ENCODE measurements at regions not wholly inside any gene's neighbourhood (a gene's known extent, or its start where the extent isn't known, plus 50 kb on each side); places are given as distances from the start of the nearest gene placed in this dataset.
"Not testable (repeated sequence)": the region's sequence is repeated elsewhere in the genome, so short reads cannot be mapped to it uniquely, and the experiment has no call there.

GRCh38 chr9:78985084-78985738 lies 586.6 kb upstream of the TLE4 start:
- peak; percentile 33 for DNase-seq

- DNase-seq, result no peak
Measured at GRCh38 chr9:78986446-78986845, 585.3 kb upstream of the TLE4 start.

GRCh38 chr9:78989031-78989658 lies 582.6 kb upstream of the TLE4 start:
- no peak for DNase-seq

- DNase-seq, result no peak
Measured at GRCh38 chr9:78994471-78994870, 577.3 kb upstream of the TLE4 start.

- not testable (repeated sequence) for DNase-seq
Measured at GRCh38 chr9:78994974-78995373, 576.8 kb upstream of the TLE4 start.

- DNase-seq, result no peak
Measured at GRCh38 chr9:78997296-78997695, 574.5 kb upstream of the TLE4 start.

GRCh38 chr9:79000230-79001002 lies 571.3 kb upstream of the TLE4 start:
- no peak for DNase-seq

GRCh38 chr9:79001012-79001411 lies 570.8 kb upstream of the TLE4 start:
- no peak for DNase-seq

- DNase-seq, result no peak
Measured at GRCh38 chr9:79003514-79003913, 568.3 kb upstream of the TLE4 start.

- no peak for DNase-seq
Measured at GRCh38 chr9:79004032-79004431, 567.7 kb upstream of the TLE4 start.

GRCh38 chr9:79006546-79006945 lies 565.2 kb upstream of the TLE4 start:
- DNase-seq, result no peak

- DNase-seq, result no peak
Measured at GRCh38 chr9:79007701-79008483, 563.9 kb upstream of the TLE4 start.

- DNase-seq, result no peak
Measured at GRCh38 chr9:79008916-79009315, 562.8 kb upstream of the TLE4 start.

GRCh38 chr9:79011461-79011860 lies 560.3 kb upstream of the TLE4 start:
- no peak for DNase-seq

- no peak for DNase-seq
Measured at GRCh38 chr9:79012561-79012960, 559.2 kb upstream of the TLE4 start.

- peak; percentile 77 for DNase-seq
Measured at GRCh38 chr9:79013715-79014610, 557.8 kb upstream of the TLE4 start.

- no peak for DNase-seq
Measured at GRCh38 chr9:79014929-79015699, 556.7 kb upstream of the TLE4 start.

GRCh38 chr9:79015951-79016350 lies 555.8 kb upstream of the TLE4 start:
- no peak for DNase-seq

- no peak for DNase-seq
Measured at GRCh38 chr9:79020276-79020675, 551.5 kb upstream of the TLE4 start.

- DNase-seq, result no peak
Measured at GRCh38 chr9:79021084-79021483, 550.7 kb upstream of the TLE4 start.

GRCh38 chr9:79023134-79023580 lies 548.6 kb upstream of the TLE4 start:
- peak; percentile 87 for DNase-seq
